Central memory CD8-positive, alpha-beta T cell (primary cell): ENCODE measurements at regions not wholly inside any gene's neighbourhood (a gene's known extent, or its start where the extent isn't known, plus 50 kb on each side); places are given as distances from the start of the nearest gene placed in this dataset.

Experiments
- ATAC-seq: fragments of 150-1000 bp; cut with Tn5 transposase; replicated peaks from 2 replicates; pipeline ENCODE4 v1.10.0; 2022; ENCODE audit warnings: mild to moderate bottlenecking, moderate FRiP score, moderate number of reproducible peaks; ENCODE audit not compliant: poor library complexity, severe bottlenecking; ENCODE audit errors: extremely low read depth
- DNase-seq, 2 donors: peaks; one replicate each; pipeline ENCODE4 v3.0.0; 2021; ENCODE audit warnings: low spot score in 2 of 2
- H3K27ac Mint-ChIP-seq: one replicate; pipeline ENCODE4 v1.8.0; 2022; ENCODE audit warnings: low read depth, mild to moderate bottlenecking, moderate library complexity, mixed read lengths
- H3K27me3 Mint-ChIP-seq: one replicate; pipeline ENCODE4 v1.8.0; 2022; ENCODE audit warnings: mixed read lengths
- H3K36me3 Mint-ChIP-seq: one replicate; pipeline ENCODE4 v1.8.0; 2022; ENCODE audit warnings: mild to moderate bottlenecking, moderate library complexity, mixed read lengths; ENCODE audit not compliant: insufficient read depth
- H3K4me1 Mint-ChIP-seq: one replicate; pipeline ENCODE4 v1.8.0; 2022; ENCODE audit warnings: mixed read lengths
- H3K4me3 Mint-ChIP-seq: one replicate; pipeline ENCODE4 v1.8.0; 2022; ENCODE audit warnings: mild to moderate bottlenecking, moderate library complexity, mixed read lengths
- H3K9me3 Mint-ChIP-seq: one replicate; pipeline ENCODE4 v1.8.0; 2022; ENCODE audit warnings: mixed read lengths

DNA sequence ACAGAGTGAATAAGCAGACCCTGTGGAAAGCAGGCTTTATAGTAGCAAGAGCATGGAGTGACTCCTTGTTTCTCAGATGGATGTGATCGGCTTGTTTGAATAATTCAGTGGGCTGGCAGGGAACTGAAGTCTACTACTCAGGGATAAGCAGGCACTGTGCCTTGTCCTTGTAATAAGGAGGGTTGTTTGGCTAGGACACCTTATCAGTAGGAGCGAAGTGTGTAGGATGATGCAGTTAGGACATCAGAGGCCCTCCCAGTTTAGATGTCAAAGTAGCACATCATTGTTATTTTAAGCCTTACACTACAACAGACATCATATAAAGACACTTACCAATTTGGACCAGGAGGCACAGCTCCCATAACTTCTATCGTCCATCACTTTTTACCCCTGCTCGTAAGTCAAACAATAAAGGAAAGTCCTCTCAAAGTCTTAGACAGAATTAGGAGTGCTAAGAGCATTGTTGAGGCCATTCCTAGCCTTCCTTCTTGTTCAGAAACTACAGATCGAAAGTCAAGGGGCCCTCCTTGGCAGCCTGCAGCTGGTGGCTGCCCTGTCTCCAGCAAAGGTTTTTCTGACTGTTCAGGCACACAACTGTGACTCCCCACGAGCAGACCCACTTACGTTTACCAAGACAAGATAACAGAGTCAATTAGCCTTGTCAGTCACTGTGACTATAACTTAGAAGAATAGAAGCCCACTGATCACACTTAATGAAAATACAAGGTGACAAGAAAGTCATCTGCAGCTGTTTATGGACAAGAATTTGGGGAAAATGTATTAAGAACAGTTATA, 218.6 kb downstream of the SNX18 start:
- ATAC-seq (no peak), DNase-seq (no peak)
- H3K27ac Mint-ChIP-seq, result no peak overlapping the region
- peaks cover 23% of the 10 kb centered on the region for H3K4me1 Mint-ChIP-seq
- no peaks in the 10 kb centered on the region for H3K9me3 Mint-ChIP-seq
- H3K4me3 Mint-ChIP-seq, result no peak overlapping the region
- no peaks in the 10 kb centered on the region for H3K36me3 Mint-ChIP-seq
- H3K27me3 Mint-ChIP-seq, result no peaks in the 10 kb centered on the region

DNA sequence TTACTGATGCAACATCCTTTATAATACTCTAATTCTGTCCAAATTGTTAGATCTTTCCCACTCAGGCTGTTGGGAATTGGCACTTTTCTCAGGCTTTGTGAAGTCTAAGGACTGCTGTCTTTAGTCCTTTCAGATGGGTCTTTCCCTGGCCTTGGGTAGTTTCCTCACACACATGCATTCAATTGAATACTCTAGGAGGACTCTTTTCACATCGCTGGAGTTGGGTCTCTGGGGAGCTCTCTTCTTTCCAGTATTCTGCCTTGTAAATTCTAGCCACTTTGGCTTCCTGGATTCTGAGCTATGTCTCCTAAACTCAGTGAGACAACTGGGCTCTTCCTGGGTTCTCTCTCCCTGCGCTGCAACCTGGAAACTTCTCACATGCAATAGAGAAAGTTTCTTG, 215.5 kb downstream of the SNX18 start:
- ATAC-seq, result no peak
- H3K36me3 Mint-ChIP-seq, result no peaks in the 10 kb centered on the region
- H3K9me3 Mint-ChIP-seq, result no peaks in the 10 kb centered on the region
- H3K4me3 Mint-ChIP-seq, result no peak overlapping the region
- H3K27me3 Mint-ChIP-seq, result no peaks in the 10 kb centered on the region
- DNase-seq, result no peak
- peaks cover 3% of the 10 kb centered on the region for H3K4me1 Mint-ChIP-seq
- H3K27ac Mint-ChIP-seq, result no peak overlapping the region

DNA sequence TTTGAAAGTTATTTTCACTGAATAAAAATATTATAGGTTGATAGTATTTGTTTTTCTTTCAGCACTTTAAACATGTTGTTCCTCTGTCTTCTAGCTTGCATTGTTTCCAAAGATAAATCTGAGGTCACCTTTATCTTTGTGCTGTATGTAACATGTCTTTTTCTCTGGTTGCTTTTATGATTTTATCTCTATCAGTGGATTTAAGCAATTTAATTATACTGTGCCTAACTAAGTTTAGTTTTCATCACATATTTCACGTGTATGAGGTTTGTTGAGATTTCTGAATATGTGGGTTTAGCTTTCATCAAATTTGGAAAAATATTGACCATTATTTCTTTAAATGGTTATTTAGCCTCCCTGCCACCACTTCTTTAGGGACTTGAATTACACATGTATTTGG, 214.5 kb downstream of the SNX18 start:
- DNase-seq (no peak), ATAC-seq (no peak)
- H3K4me3 Mint-ChIP-seq, result no peak overlapping the region
- H3K9me3 Mint-ChIP-seq, result no peaks in the 10 kb centered on the region
- no peaks in the 10 kb centered on the region for H3K36me3 Mint-ChIP-seq
- H3K27ac Mint-ChIP-seq, result no peak overlapping the region
- H3K27me3 Mint-ChIP-seq, result no peaks in the 10 kb centered on the region
- H3K4me1 Mint-ChIP-seq, result no peaks in the 10 kb centered on the region

DNA sequence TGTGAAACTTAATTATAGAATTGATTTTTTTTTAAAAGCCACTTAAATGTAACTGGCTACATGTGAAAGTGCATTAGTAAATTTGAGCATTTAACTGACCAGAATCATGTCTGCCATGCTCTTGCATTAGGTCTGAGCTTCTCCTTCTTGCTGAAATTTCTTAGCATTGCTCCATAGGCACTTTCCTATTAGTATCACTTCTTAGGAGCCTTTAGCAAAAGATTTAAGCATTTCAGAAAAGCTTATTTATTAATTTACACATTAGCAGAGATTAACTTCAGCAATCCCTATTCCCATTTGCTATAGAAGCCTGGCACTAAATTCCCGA, 211.0 kb downstream of the SNX18 start:
- H3K27ac Mint-ChIP-seq, result no peak overlapping the region
- no peaks in the 10 kb centered on the region for H3K36me3 Mint-ChIP-seq
- H3K9me3 Mint-ChIP-seq, result peaks cover 2% of the 10 kb centered on the region
- no peak overlapping the region for H3K4me3 Mint-ChIP-seq
- no peaks in the 10 kb centered on the region for H3K27me3 Mint-ChIP-seq
- DNase-seq (no peak), ATAC-seq (no peak)
- no peaks in the 10 kb centered on the region for H3K4me1 Mint-ChIP-seq

DNA sequence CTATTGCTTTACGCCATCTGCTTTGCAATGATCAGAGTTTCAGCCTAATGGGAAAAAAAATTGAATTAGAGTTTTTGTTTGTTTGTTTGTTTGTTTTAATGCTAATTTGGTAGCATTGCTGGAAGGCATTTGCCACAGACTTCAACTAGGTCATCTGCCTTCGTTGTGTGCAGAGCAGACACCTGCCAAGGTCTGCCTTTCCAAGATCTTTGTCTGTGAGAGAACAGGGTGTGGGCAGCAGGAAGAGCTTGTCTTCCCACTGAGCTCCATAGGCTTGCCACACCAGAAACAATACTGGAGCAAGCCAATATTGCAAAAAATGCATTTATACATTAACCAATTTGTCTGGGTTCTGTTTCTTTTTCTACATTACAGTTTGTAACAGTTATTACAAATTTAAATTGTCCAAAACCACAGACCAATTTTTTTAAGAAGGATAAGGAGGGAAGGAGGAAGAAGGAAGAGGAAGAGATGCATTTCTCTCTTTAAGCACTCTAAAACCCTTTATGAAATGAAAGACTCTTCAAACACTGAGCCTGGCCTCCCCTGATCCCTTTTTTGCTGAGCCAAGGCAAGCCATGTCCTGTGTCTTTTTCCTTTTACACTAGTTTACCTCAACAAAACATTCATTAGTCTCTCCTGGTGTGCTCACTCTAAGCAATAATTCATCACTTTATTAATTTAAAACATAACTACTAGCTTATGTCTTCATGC, 210.5 kb downstream of the SNX18 start:
- H3K9me3 Mint-ChIP-seq, result peaks cover 7% of the 10 kb centered on the region
- H3K4me3 Mint-ChIP-seq, result no peak overlapping the region
- H3K27me3 Mint-ChIP-seq, result no peaks in the 10 kb centered on the region

DNA sequence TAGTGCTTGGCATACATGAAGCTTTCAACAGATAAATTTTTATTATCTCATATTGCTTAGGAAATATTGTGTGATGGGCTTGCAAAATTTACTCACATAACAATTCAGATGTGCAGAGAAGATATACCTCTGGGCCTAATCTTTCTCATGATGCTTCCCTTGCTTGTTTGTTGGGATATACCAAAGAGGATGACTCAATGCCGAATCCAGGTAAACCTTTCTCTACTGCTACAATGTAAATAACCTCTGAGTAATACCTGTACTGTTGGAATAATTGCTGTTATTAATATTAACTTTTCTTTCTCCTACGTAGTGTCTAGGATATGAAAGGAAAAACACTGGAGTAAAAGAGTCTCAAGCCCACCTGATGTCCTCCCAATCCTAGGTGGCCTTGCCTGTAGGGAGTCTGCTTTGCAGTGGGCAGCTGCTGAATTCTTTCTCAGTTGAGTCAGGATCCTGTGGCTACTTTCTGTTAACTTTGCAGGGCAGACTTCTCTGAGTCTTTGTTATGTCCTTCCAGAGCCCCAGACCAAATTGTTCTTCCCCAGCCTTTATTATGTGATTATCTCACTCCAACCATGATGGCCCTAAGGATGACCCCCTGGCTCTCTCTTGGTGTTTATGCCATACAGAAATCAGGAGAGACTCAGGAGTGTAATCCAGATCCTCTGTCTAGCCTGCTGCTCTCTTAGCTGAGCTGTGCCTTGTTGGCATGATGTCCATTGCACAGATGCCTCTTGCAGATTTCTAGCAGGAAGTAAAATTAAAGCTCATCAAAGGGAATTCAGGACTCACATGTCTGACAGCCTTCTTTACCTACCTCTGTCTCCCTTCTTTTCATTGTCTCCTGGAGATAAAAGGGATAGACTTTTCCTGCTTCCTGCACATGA, 208.1 kb downstream of the SNX18 start:
- H3K4me1 Mint-ChIP-seq, result no peaks in the 10 kb centered on the region
- DNase-seq (no peak), ATAC-seq (no peak)
- H3K4me3 Mint-ChIP-seq, result no peak overlapping the region
- peaks cover 7% of the 10 kb centered on the region for H3K9me3 Mint-ChIP-seq
- no peaks in the 10 kb centered on the region for H3K27me3 Mint-ChIP-seq
- H3K27ac Mint-ChIP-seq, result no peak overlapping the region
- no peaks in the 10 kb centered on the region for H3K36me3 Mint-ChIP-seq

More for the DNA sequence above, 210.5 kb downstream of the SNX18 start:
- Mint-ChIP-seq H3K27ac (no peak overlapping the region), H3K4me1 (no peaks in the 10 kb centered on the region), H3K36me3 (no peaks in the 10 kb centered on the region)
- no peak for ATAC-seq
- no peak for DNase-seq

DNA sequence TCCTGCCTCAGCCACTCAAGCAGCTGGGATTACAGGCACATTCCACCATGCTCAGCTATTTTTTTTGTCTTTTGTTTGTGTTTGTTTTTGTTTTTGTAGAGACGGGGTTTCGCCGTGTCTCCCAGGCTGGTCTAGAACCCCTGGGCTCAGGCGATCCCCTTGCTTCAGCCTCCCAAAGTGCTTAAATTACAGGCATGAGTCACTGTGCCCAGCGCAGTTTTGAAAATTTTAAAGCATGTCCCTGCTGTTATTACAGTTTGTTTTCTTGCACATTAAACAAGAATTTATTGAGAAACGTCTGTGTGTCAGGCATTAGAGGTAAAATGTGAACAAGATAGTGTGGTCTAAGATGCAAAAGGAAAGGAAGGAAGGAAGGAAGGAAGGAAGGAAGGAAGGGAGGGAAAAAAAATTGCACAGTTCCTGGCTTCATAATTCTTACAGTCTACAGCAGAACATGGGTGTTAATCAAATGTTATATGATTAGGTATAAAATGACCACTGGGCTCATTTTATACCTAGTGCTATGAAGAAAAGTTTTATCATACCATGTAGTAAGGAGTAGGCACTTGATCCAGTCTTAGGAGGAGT, 205.4 kb downstream of the SNX18 start:
- H3K4me1 Mint-ChIP-seq, result peaks cover 2% of the 10 kb centered on the region
- DNase-seq (no peak), ATAC-seq (no peak)
- H3K36me3 Mint-ChIP-seq, result no peaks in the 10 kb centered on the region
- H3K27ac Mint-ChIP-seq, result no peak overlapping the region
- no peaks in the 10 kb centered on the region for H3K27me3 Mint-ChIP-seq
- no peak overlapping the region for H3K4me3 Mint-ChIP-seq
- H3K9me3 Mint-ChIP-seq, result peaks cover 7% of the 10 kb centered on the region

DNA sequence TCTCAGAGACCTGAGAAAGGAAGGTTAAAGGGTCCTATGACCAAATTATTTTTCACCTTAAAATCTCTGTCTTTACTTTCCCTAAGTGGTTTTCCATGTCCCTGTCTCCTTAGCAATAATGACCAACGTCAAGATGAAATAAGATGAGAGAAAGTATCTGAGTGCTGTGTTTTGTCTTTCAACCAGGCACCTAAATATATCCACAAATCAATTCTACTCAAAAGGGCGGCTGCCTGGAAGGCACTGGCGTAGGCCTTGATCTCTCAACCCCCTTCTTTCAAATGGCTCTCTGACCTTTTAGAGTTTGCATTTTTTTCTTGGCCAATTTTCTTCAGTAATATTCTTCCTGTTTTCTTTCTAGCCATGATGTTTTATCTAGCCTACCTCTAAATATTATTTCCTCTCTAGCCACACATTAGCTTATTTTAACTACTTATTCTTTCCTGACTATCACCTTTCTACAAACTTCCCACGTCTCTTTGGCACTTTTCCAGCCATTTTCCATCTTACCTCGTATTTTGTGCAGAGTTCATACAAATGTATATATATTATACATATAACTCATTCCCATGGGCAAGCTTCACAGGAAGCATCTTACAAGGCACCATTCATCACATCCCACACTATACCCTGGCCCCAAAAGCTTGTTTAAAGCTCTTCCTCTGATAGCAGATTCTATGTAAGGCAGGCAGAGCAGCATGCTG, 204.5 kb downstream of the SNX18 start:
- Mint-ChIP-seq H3K9me3 (peaks cover 7% of the 10 kb centered on the region), H3K27me3 (no peaks in the 10 kb centered on the region), H3K36me3 (no peaks in the 10 kb centered on the region), H3K27ac (no peak overlapping the region), H3K4me1 (peaks cover 11% of the 10 kb centered on the region), H3K4me3 (no peak overlapping the region)
- ATAC-seq, result no peak
- DNase-seq, result no peak

DNA sequence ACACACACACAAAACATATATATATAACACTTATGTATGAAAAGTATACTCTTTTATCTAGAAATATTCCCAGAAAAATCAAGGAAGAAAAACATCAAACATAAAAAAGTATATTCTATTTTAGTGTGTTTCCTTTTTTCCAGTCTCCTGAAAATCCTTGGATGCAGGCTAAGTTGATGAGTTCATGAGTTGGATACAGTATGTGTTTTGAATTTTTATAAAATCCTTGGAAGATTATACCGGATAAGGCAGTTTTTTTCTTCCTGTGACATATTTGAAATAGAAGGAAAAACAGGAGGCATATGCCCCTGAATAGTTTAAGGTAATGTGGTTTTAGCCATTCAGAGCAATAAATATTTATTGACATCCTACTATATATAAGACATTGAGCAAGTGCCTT, 203.6 kb downstream of the SNX18 start:
- Mint-ChIP-seq H3K9me3 (peaks cover 7% of the 10 kb centered on the region), H3K4me3 (no peak overlapping the region), H3K27ac (no peak overlapping the region), H3K36me3 (no peaks in the 10 kb centered on the region), H3K4me1 (peaks cover 14% of the 10 kb centered on the region), H3K27me3 (no peaks in the 10 kb centered on the region)
- DNase-seq (no peak), ATAC-seq (no peak)

DNA sequence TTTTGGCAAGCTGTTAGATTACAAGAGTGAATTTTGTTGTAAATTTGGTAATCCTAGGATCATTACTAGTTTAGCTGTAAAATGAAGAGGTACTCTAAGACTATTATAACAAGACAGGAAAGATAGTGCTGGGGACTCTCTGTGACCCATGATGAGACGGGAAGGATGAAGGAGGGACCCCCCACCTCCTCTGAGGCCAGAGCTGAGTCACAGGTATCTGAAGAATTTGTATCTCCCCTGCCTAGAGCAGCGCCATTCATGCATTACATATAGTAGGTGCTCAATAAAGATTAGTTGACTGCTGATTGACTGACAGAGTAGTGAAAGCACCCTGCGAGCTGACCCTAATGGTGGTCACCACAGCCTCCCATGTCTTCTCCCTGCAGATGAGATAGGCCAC, 202.8 kb downstream of the SNX18 start:
- Mint-ChIP-seq H3K36me3 (no peaks in the 10 kb centered on the region), H3K4me3 (no peak overlapping the region)

DNA sequence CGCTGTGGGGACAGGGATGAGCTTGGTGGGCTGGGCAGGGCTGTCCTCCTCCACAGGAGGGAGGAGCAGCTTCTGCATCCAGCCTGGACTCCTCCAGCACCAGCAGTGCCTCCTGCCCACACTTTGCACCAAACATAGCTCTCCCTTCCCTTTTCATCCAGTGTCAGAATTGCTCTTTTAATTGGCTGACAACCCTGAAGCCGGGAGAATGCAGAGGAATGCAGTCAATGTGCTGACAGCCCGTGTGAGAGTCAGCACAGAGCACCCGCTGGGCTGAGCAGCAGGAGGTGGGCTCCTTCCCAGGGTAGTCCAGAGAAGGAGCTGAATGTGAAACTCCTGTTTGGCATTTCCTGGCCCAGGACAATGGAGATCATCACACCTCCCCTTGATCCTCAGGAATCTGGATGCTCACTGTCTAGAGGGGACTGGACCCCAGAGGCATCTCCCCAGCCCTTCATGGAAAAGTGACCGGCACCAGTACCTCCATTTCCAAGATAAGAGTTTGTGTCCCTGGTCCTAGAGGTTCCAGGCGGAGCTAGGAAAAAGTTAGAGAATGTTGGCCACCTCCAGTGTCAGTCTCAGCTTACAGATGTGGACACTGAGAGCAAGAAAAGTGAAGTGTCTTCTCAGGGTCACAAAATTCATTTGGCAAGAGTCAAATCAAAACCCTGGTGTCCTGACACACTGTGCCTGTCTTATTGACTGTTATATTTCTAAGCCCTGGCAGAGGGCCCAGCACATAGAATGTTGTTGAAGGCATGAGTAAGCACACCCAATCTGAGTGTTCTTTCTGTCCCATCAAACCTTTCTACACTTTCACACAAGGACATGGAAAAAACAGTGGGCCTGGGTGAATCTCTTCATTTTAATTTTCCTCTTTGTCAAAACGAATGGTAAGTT, 202.1 kb downstream of the SNX18 start:
- no peak for ATAC-seq
- no peaks in the 10 kb centered on the region for H3K36me3 Mint-ChIP-seq
- H3K27ac Mint-ChIP-seq, result no peak overlapping the region
- H3K4me3 Mint-ChIP-seq, result no peak overlapping the region
- no peak for DNase-seq
- peaks cover 7% of the 10 kb centered on the region for H3K9me3 Mint-ChIP-seq
- H3K27me3 Mint-ChIP-seq, result no peaks in the 10 kb centered on the region
- H3K4me1 Mint-ChIP-seq, result peaks cover 14% of the 10 kb centered on the region

More for the DNA sequence above, 202.8 kb downstream of the SNX18 start:
- Mint-ChIP-seq H3K4me1 (peaks cover 14% of the 10 kb centered on the region), H3K27ac (no peak overlapping the region), H3K9me3 (peaks cover 7% of the 10 kb centered on the region), H3K27me3 (no peaks in the 10 kb centered on the region)
- ATAC-seq (no peak), DNase-seq (no peak)
